K562 (cell line): ENCODE measurements at regions not wholly inside any gene's neighbourhood (a gene's known extent, or its start where the extent isn't known, plus 50 kb on each side); places are given as distances from the start of the nearest gene placed in this dataset.

Experiments used
- C11orf30 ChIP-seq: fragments of 450-650 bp; IDR thresholded peaks from 2 replicates; pipeline ENCODE4 v1.6.1; 2016; ENCODE audit warnings: low read depth, mild to moderate bottlenecking
- CEBPG ChIP-seq, 3 experiments: fragments of 200-800 bp in 1 of 3; sonication (Bioruptor generic) in 1 of 3; sonication (generic) in 1 of 3; formaldehyde crosslinking in 1 of 3; IDR thresholded peaks in 2 of 3; conservative IDR thresholded peaks in 1 of 3; 2 replicates each; pipeline versions ENCODE4 v1.6.1 to v1.8.0; 2016 to 2022; ENCODE audit warnings: missing compliant biosample characterization in 2 of 3, missing genetic modification characterization in 2 of 3, mild to moderate bottlenecking in 1 of 3, missing genetic modification reagents in 1 of 3
- L3MBTL2 ChIP-seq: fragments of 450-650 bp; IDR thresholded peaks from 2 replicates; pipeline ENCODE4 v1.6.1; 2016; ENCODE audit warnings: mild to moderate bottlenecking, moderate library complexity
- MEIS2 ChIP-seq: fragments of 450-650 bp; IDR thresholded peaks from 2 replicates; pipeline ENCODE4 v1.6.1; 2014; ENCODE audit warnings: mild to moderate bottlenecking; ENCODE audit not compliant: partially characterized antibody
- NFE2 ChIP-seq: IDR thresholded peaks from 2 replicates; pipeline ENCODE4 v1.6.1; 2014; ENCODE audit warnings: antibody characterized with exemption, low read depth
- RCOR1 ChIP-seq, 2 experiments: IDR thresholded peaks; 2 replicates each; pipeline ENCODE4 v1.6.1; 2012; ENCODE audit warnings: low read depth in 2 of 2, low read length in 2 of 2, borderline replicate concordance in 1 of 2, improper control_type of control experiment in 1 of 2
- SMARCA4 ChIP-seq: fragments of 450-650 bp; IDR thresholded peaks from 2 replicates; pipeline ENCODE4 v1.6.1; 2016
- SRSF7 ChIP-seq: fragments of 200-400 bp; formaldehyde crosslinking; optimal IDR thresholded peaks from 2 replicates; pipeline ENCODE3; 2017; ENCODE audit warnings: mild to moderate bottlenecking, low read depth, low read length
- STAT5A ChIP-seq: IDR thresholded peaks from 2 replicates; pipeline ENCODE4 v1.6.1; 2012; ENCODE audit warnings: low read length, inconsistent platforms, borderline replicate concordance
- ZNF3 ChIP-seq: fragments of 250-450 bp; sonication (Bioruptor Pico); IDR thresholded peaks from 2 replicates; pipeline ENCODE4 v1.5.0; 2021; ENCODE audit warnings: mild to moderate bottlenecking, moderate library complexity
- ZNF311 ChIP-seq: fragments of 250-450 bp; sonication (Bioruptor Pico); IDR thresholded peaks from 2 replicates; pipeline ENCODE4 v1.4.0; 2020; ENCODE audit warnings: mild to moderate bottlenecking, moderate library complexity
- TF ChIP-seq, protein P1 (sequence below): fragments of 450-650 bp; IDR thresholded peaks from 2 replicates; pipeline ENCODE4 v1.6.1; 2016; ENCODE audit warnings: mild to moderate bottlenecking, moderate library complexity
- TF ChIP-seq, protein P2 (sequence below): fragments of 250-450 bp; sonication (Bioruptor Pico); IDR thresholded peaks from 2 replicates; pipeline ENCODE4 v1.8.0; 2022; ENCODE audit warnings: inconsistent platforms, mild to moderate bottlenecking, moderate library complexity, borderline replicate concordance
- TF ChIP-seq, protein P3 (sequence below), 2 experiments: fragments of 450-650 bp; conservative IDR thresholded peaks; 2 replicates each; pipeline ENCODE4 v1.6.1; 2017; ENCODE audit warnings: mild to moderate bottlenecking in 2 of 2, moderate library complexity in 2 of 2

GRCh38 chr3:101148001-101148400, 154.8 kb upstream of the ABI3BP start (continued):
- TF ChIP-seq, protein P1, sequence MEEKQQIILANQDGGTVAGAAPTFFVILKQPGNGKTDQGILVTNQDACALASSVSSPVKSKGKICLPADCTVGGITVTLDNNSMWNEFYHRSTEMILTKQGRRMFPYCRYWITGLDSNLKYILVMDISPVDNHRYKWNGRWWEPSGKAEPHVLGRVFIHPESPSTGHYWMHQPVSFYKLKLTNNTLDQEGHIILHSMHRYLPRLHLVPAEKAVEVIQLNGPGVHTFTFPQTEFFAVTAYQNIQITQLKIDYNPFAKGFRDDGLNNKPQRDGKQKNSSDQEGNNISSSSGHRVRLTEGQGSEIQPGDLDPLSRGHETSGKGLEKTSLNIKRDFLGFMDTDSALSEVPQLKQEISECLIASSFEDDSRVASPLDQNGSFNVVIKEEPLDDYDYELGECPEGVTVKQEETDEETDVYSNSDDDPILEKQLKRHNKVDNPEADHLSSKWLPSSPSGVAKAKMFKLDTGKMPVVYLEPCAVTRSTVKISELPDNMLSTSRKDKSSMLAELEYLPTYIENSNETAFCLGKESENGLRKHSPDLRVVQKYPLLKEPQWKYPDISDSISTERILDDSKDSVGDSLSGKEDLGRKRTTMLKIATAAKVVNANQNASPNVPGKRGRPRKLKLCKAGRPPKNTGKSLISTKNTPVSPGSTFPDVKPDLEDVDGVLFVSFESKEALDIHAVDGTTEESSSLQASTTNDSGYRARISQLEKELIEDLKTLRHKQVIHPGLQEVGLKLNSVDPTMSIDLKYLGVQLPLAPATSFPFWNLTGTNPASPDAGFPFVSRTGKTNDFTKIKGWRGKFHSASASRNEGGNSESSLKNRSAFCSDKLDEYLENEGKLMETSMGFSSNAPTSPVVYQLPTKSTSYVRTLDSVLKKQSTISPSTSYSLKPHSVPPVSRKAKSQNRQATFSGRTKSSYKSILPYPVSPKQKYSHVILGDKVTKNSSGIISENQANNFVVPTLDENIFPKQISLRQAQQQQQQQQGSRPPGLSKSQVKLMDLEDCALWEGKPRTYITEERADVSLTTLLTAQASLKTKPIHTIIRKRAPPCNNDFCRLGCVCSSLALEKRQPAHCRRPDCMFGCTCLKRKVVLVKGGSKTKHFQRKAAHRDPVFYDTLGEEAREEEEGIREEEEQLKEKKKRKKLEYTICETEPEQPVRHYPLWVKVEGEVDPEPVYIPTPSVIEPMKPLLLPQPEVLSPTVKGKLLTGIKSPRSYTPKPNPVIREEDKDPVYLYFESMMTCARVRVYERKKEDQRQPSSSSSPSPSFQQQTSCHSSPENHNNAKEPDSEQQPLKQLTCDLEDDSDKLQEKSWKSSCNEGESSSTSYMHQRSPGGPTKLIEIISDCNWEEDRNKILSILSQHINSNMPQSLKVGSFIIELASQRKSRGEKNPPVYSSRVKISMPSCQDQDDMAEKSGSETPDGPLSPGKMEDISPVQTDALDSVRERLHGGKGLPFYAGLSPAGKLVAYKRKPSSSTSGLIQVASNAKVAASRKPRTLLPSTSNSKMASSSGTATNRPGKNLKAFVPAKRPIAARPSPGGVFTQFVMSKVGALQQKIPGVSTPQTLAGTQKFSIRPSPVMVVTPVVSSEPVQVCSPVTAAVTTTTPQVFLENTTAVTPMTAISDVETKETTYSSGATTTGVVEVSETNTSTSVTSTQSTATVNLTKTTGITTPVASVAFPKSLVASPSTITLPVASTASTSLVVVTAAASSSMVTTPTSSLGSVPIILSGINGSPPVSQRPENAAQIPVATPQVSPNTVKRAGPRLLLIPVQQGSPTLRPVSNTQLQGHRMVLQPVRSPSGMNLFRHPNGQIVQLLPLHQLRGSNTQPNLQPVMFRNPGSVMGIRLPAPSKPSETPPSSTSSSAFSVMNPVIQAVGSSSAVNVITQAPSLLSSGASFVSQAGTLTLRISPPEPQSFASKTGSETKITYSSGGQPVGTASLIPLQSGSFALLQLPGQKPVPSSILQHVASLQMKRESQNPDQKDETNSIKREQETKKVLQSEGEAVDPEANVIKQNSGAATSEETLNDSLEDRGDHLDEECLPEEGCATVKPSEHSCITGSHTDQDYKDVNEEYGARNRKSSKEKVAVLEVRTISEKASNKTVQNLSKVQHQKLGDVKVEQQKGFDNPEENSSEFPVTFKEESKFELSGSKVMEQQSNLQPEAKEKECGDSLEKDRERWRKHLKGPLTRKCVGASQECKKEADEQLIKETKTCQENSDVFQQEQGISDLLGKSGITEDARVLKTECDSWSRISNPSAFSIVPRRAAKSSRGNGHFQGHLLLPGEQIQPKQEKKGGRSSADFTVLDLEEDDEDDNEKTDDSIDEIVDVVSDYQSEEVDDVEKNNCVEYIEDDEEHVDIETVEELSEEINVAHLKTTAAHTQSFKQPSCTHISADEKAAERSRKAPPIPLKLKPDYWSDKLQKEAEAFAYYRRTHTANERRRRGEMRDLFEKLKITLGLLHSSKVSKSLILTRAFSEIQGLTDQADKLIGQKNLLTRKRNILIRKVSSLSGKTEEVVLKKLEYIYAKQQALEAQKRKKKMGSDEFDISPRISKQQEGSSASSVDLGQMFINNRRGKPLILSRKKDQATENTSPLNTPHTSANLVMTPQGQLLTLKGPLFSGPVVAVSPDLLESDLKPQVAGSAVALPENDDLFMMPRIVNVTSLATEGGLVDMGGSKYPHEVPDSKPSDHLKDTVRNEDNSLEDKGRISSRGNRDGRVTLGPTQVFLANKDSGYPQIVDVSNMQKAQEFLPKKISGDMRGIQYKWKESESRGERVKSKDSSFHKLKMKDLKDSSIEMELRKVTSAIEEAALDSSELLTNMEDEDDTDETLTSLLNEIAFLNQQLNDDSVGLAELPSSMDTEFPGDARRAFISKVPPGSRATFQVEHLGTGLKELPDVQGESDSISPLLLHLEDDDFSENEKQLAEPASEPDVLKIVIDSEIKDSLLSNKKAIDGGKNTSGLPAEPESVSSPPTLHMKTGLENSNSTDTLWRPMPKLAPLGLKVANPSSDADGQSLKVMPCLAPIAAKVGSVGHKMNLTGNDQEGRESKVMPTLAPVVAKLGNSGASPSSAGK, result peak; percentile 71
- TF ChIP-seq STAT5A (peak; percentile 13; the same call in 1 of the 2 replicates), MEIS2 (peak; percentile 2), SMARCA4 (peak; percentile 67; the same call in 1 of the 2 replicates), RCOR1 (IDR thresholded peaks at IDR 0.05; ENCODE audit: borderline replicate concordance in 1 of 2, low read depth in 2 of 2, low read length in 2 of 2) (0 out of 4 replicates have a peak, but pooled peaks of 1 of the 2 experiments have one; percentile 5), NFE2 (peak; percentile 36; the same call in 1 of the 2 replicates), ZNF311 (CRISPR knock-in tag) (no peak), C11orf30 (peak; percentile 3; the same call in 1 of the 2 replicates), SRSF7 (no peak), ZNF3 (CRISPR knock-in tag) (no peak), L3MBTL2 (peak; percentile 75), CEBPG (CRISPR knock-in tag; IDR thresholded peaks at IDR 0.05) (no peak), CEBPG (tag; conservative IDR thresholded peaks at IDR 0.05 in 1 of 2, IDR thresholded peaks at IDR 0.05 in 1 of 2) (0 out of 4 replicates have a peak, but pooled peaks of 1 of the 2 experiments have one; percentile 20)
- TF ChIP-seq, protein P2, sequence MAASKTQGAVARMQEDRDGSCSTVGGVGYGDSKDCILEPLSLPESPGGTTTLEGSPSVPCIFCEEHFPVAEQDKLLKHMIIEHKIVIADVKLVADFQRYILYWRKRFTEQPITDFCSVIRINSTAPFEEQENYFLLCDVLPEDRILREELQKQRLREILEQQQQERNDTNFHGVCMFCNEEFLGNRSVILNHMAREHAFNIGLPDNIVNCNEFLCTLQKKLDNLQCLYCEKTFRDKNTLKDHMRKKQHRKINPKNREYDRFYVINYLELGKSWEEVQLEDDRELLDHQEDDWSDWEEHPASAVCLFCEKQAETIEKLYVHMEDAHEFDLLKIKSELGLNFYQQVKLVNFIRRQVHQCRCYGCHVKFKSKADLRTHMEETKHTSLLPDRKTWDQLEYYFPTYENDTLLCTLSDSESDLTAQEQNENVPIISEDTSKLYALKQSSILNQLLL (CRISPR knock-in tag), result no peak
- TF ChIP-seq, protein P3, sequence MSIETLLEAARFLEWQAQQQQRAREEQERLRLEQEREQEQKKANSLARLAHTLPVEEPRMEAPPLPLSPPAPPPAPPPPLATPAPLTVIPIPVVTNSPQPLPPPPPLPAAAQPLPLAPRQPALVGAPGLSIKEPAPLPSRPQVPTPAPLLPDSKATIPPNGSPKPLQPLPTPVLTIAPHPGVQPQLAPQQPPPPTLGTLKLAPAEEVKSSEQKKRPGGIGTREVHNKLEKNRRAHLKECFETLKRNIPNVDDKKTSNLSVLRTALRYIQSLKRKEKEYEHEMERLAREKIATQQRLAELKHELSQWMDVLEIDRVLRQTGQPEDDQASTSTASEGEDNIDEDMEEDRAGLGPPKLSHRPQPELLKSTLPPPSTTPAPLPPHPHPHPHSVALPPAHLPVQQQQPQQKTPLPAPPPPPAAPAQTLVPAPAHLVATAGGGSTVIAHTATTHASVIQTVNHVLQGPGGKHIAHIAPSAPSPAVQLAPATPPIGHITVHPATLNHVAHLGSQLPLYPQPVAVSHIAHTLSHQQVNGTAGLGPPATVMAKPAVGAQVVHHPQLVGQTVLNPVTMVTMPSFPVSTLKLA (conservative IDR thresholded peaks at IDR 0.05), result 0 out of 4 replicates have a peak, but pooled peaks of 1 of the 2 experiments have one; percentile 27
